GM19467 (cell line): ENCODE measurements at regions not wholly inside any gene's neighbourhood (a gene's known extent, or its start where the extent isn't known, plus 50 kb on each side); places are given as distances from the start of the nearest gene placed in this dataset.
"Not testable (repeated sequence)": the region's sequence is repeated elsewhere in the genome, so short reads cannot be mapped to it uniquely, and the experiment has no call there.

Source experiments
- ATAC-seq: cut with Tn5 transposase; IDR thresholded peaks from one replicate; pipeline ENCODE4 v1.9.1; 2021; ENCODE audit warnings: mild to moderate bottlenecking, moderate library complexity; ENCODE audit not compliant: unreplicated experiment

GRCh38 chr9:11141357-11141756 is 528.6 kb upstream of the PTPRD start:
- ATAC-seq = no peak

GRCh38 chr9:11142965-11143738 is 530.4 kb upstream of the PTPRD start:
- no peak for ATAC-seq

- no peak for ATAC-seq
Observed at GRCh38 chr9:11144746-11145145, 531.9 kb upstream of the PTPRD start.

- no peak for ATAC-seq
Observed at GRCh38 chr9:11148189-11148588, 535.4 kb upstream of the PTPRD start.

GRCh38 chr9:11149065-11149464 is 536.3 kb upstream of the PTPRD start:
- no peak for ATAC-seq

GRCh38 chr9:11158063-11158462 is 545.3 kb upstream of the PTPRD start:
- ATAC-seq = no peak

GRCh38 chr9:11158676-11159075 is 545.9 kb upstream of the PTPRD start:
- ATAC-seq = no peak

- ATAC-seq = no peak
Observed at GRCh38 chr9:11159318-11159862, 546.6 kb upstream of the PTPRD start.

- no peak for ATAC-seq
Observed at GRCh38 chr9:11163843-11164242, 551.0 kb upstream of the PTPRD start.

- ATAC-seq = no peak
Observed at GRCh38 chr9:11182001-11182400, 569.2 kb upstream of the PTPRD start.

GRCh38 chr9:11190719-11191118 is 577.9 kb upstream of the PTPRD start:
- no peak for ATAC-seq

GRCh38 chr9:11192993-11193392 is 580.2 kb upstream of the PTPRD start:
- ATAC-seq = no peak

- no peak for ATAC-seq
Observed at GRCh38 chr9:11194246-11194645, 581.4 kb upstream of the PTPRD start.

- ATAC-seq = not testable (repeated sequence)
Observed at GRCh38 chr9:11196840-11197365, 584.1 kb upstream of the PTPRD start.

- ATAC-seq = no peak
Observed at GRCh38 chr9:11199335-11199734, 586.5 kb upstream of the PTPRD start.

GRCh38 chr9:11204521-11204920 is 591.7 kb upstream of the PTPRD start:
- ATAC-seq = no peak

- ATAC-seq = no peak
Observed at GRCh38 chr9:11206925-11207324, 594.1 kb upstream of the PTPRD start.

- no peak for ATAC-seq
Observed at GRCh38 chr9:11233696-11234095, 620.9 kb upstream of the PTPRD start.

- no peak for ATAC-seq
Observed at GRCh38 chr9:11235061-11235460, 622.3 kb upstream of the PTPRD start.

GRCh38 chr9:11241779-11242178 is 629.0 kb upstream of the PTPRD start:
- no peak for ATAC-seq

GRCh38 chr9:11257992-11258391 is 645.2 kb upstream of the PTPRD start:
- ATAC-seq = no peak

- no peak for ATAC-seq
Observed at GRCh38 chr9:11269036-11269435, 656.2 kb upstream of the PTPRD start.
